Bone marrow (tissue), 2 donors: ENCODE measurements at regions not wholly inside any gene's neighbourhood (a gene's known extent, or its start where the extent isn't known, plus 50 kb on each side); places are given as distances from the start of the nearest gene placed in this dataset.

Source experiments
- DNase-seq, 2 donors: peaks; one replicate each; lab custom pipeline; 2025; lab: John Stamatoyannopoulos, UW

DNA sequence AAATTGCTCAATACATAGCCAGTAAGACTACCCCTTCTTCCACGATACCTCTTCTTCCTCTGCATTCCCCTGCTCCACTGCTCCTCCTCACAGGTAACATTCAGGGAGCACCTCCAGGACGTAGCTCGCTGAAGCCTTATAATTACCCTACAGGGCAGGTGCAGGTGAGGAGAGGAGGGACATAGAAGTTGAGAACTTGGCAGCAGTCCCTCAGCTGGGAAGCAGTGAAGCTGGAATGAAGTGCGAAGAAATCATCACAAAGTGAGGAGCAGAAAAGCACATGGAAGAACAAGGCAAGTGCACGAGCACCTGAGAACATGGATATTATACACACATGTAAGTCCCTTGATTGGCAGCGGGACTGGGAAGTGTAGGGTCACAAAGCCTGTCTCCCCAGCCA lies 118.2 kb downstream of the HSD17B3 start:
- DNase-seq = no peak

DNA sequence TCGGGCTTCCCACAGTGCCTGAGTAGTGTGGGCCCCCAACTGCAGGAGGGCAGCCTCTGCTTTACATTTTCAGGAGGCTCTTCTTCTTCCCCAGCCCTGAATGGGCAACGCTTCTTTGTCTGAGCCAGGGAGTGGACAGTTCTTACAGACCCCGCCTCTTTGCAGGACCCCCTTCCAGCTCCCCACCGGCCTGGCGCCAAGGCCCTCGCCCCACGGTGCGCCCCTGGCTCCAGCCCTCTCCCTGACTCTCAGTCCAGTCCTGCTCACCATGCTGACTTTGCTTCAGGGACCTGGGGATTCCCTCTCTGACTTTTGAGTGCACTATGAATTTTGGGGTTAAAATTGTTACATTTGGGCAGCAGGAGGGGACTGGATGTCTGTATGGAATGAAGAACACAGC lies 123.8 kb downstream of the HSD17B3 start:
- DNase-seq = no peak

DNA sequence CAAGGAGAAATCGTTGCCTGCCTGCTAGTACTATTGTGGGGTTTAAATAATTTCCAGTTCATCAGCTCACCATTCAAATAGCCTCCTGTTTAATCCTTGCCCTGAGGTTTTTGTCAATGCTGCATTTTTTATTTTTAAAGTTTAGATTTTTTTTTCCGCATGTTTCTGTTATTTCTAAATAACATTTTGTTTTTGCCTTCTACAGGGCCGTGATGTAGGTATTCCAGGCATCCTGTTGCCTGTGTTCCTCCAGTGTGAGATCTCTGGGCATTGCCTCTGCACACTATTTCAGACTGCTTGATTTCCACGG lies 124.3 kb downstream of the HSD17B3 start:
- no peak for DNase-seq

- DNase-seq = no peak
Observed at GRCh38 chr9:96177005-96177718, 124.8 kb downstream of the HSD17B3 start.

DNA sequence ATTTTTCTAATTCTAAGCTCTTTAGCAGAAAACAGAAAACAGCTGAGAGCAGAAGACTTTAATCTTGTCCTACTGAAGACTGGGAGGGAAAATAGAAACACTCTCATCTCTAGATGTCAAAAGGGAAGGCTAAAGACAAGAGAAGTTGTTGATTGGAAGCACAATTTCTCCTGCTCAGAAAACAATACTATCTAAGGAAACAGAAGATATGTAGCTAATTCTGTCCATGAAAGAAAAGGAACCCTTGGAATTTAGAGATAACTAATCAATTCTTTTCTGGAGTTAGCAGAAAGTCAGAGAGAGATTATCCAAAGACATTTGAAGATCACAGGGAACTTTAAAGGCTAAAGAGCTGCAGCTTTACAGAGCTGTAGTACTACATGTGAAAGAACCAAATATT lies 126.2 kb downstream of the HSD17B3 start:
- DNase-seq = no peak

- DNase-seq = no peak
Observed at GRCh38 chr9:96175001-96175400, 127.0 kb downstream of the HSD17B3 start.

DNA sequence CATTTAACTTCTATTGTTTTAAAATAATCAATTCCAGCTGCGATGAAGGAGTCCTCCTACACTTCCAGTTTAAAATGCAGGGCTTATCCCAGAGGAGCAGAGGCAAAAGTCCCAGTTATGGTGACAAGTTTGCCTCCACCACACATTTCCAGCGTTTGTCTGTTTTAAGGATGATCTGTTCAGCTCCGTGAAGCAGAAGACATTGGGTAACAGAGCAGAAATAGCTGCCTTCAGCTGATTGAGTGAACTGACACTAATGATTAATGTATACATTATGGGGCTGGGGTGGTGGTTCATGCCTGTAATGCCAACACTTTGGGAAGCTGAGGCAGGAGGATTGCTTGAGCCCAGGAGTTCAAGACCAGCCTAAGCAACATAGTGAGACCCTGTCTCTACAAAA lies 127.6 kb downstream of the HSD17B3 start:
- no peak for DNase-seq

GRCh38 chr9:96173640-96174039 lies 128.3 kb downstream of the HSD17B3 start:
- no peak for DNase-seq

- DNase-seq = no peak
Observed at GRCh38 chr9:96172797-96173196, 129.2 kb downstream of the HSD17B3 start.

DNA sequence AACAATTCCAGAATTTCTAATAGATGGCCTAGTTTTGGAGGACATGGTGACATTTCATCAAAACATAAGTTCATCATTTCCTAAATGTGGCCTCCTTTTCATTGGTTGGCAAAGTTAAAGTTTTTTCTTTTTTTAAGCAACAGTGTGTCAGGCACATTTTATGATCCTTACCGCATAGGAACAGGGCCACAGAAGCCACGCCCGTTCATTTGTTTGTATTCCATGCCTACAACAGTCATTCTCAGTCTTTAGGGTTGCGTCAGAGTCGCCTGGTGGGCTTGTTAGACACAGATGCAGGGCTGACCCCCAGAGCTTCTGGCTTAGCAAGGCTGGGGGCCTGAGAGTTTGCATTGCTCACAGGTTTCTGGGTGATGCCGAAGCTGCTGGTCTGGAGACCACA lies 130.2 kb downstream of the HSD17B3 start:
- DNase-seq = no peak

- DNase-seq = no peak
Observed at GRCh38 chr9:96169901-96170300, 132.1 kb downstream of the HSD17B3 start.

DNA sequence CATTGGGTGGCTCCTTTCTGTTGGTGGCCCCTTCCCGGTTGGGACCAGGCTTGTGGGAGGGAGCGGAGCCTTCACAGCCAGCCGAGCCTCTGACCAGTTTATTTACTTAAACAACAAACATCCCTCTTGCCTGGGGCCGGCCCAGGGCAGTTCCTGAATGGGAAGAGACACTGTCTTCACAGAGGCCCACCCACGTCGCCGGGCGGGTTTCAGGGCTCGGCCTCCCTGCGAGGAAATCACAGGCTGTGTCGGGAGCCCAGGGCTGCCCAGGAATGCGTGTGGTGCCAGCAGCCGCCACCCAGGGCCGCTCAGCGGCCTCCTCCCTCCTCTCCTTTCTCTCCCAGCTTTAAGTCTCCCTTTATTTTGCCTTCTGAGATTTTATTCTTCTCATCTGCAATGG lies 132.5 kb downstream of the HSD17B3 start:
- no peak for DNase-seq

DNA sequence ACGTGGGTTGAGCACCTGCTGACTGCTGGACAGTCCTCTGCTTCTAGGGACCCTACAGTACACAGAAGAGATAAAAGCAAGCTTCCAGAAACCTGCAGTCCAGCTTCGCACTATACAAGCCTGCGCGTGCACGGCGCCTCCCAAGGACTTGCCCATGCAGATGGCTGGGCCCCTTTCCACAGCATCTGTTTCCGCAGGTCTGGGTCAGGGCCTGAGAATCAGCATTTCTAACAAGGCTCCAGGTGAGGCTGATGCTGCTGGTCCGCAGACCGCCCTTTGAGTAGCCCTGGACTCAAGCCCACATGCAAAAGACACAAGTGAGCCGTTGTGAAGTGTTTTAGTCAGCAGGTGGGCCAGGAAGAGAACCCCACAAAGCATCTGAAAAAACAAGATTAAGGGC lies 133.1 kb downstream of the HSD17B3 start:
- no peak for DNase-seq

DNA sequence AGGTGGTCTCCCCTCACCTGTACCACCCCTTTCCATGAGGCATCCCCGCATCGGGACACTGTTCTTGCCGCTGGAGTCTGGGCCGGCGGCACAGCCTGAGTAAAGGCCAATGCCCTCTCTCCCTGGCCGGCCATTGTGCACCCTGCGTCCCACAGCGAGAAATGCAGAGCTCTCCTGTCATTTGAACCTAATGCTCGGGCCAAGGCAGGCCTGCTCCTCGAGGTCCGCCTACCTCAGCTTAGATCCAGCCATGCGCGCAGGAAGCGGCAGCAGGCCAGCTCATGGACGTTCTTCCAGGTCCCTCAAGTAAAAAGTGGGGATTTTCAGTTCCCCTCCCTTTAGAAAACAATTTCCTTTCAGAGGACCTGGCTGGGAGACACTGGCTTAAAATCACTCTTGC lies 135.0 kb downstream of the HSD17B3 start:
- DNase-seq = no peak

GRCh38 chr9:96164268-96164683 lies 137.7 kb downstream of the HSD17B3 start:
- no peak for DNase-seq

DNA sequence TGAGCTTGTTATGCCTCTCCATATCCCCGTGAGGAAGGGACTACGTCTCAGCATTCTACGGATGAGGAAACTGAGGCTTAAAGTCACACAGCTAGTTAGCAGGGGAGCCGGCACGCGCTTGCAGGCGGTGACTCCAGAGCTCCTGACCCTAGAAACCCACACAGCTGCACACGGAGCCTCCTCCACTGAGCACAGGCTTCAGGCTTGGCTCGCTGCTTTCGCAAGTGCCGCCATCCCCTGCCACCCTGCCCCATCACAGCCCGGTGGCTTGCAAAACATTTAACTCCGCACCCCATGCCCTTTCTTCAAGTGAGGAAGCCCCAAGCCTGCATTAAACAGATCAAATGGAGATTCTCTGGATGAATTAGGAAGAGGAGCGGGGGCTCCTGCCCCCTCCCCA lies 138.3 kb downstream of the HSD17B3 start:
- no peak for DNase-seq

DNA sequence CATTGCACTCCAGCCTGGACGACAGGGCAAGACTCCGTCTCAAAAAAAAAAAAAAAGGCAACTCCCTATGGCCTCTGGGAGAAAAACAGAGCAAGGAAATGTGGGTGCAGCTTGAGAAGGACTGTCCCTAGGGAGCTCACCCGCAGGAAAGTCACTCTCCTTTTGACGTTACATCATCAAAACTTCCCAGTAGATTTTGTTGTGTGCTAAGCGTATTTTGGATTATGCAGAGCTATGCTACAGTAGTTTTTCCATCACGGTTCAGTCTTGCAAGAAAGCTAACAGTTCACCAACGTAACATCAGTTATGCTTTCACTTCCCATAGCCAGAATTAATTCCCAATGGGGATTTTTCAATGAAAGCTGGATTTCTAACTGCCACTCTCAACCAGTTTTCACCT lies 138.8 kb downstream of the HSD17B3 start:
- DNase-seq = no peak

DNA sequence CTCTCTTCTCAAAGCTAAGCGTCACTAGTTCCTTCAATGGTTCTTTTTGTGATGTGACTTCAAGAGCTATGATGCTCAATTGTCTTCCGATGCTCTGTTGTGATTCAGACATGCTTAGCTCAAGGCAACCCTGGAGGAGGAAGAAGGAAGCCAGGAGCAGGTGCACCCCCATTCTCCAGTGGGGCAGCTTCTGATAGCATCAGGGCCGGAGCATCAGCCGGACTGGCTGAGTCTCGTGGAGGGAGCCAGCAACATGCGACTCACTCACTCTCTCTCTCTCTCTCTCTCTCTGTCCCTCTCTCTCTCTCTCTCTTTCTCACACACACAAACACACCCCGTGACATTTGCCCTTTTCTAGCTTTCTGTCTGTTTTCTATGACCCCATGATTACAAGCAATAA lies 140.2 kb downstream of the HSD17B3 start:
- no peak for DNase-seq

GRCh38 chr9:96160866-96161265 lies 141.1 kb downstream of the HSD17B3 start:
- no peak for DNase-seq

GRCh38 chr9:96160168-96160567 lies 141.8 kb downstream of the HSD17B3 start:
- DNase-seq = no peak

- DNase-seq = no peak
Observed at GRCh38 chr9:96159596-96159995, 142.4 kb downstream of the HSD17B3 start.

GRCh38 chr9:96158909-96159575 lies 142.9 kb downstream of the HSD17B3 start:
- DNase-seq = peak in 1 of 2 donors; percentile 11

- no peak for DNase-seq
Observed at GRCh38 chr9:96158147-96158546, 143.8 kb downstream of the HSD17B3 start.

- no peak for DNase-seq
Observed at GRCh38 chr9:96157675-96158074, 144.3 kb downstream of the HSD17B3 start.
